Dermis microvascular lymphatic vessel endothelial cell (primary cell): ENCODE measurements at regions not wholly inside any gene's neighbourhood (a gene's known extent, or its start where the extent isn't known, plus 50 kb on each side); places are given as distances from the start of the nearest gene placed in this dataset.
A peak's percentile ranks its signal among the peaks of the same experiment; 100 is the strongest.
"Not testable (repeated sequence)": the region's sequence is repeated elsewhere in the genome, so short reads cannot be mapped to it uniquely, and the experiment has no call there.

ENCODE experiments used
- DNase-seq, 2 donors: peaks; one replicate each; pipeline versions ENCODE4 v3.0.0 to v3.0.0-alpha.2; 2010; ENCODE audit warnings: low read depth in 2 of 2

- no peak for DNase-seq
These were observed 1783.4 kb upstream of the AGA start for GRCh38 chr4:179225594-179225993.

GRCh38 chr4:179248821-179249220 is 1806.6 kb upstream of the AGA start:
- no peak for DNase-seq

GRCh38 chr4:179268791-179269190 is 1826.6 kb upstream of the AGA start:
- DNase-seq = no peak

GRCh38 chr4:179272282-179272681 is 1830.0 kb upstream of the AGA start:
- no peak for DNase-seq

- no peak for DNase-seq
These were observed 1836.4 kb upstream of the AGA start for GRCh38 chr4:179278647-179279046.

GRCh38 chr4:179285696-179286095 is 1843.5 kb upstream of the AGA start:
- no peak for DNase-seq

GRCh38 chr4:179291657-179292056 is 1849.4 kb upstream of the AGA start:
- no peak for DNase-seq

- DNase-seq = no peak
These were observed 1850.2 kb upstream of the AGA start for GRCh38 chr4:179292468-179292867.

GRCh38 chr4:179307297-179308136 is 1865.3 kb upstream of the AGA start:
- DNase-seq = peak in 1 of 2 donors; percentile 29

- no peak for DNase-seq
These were observed 1871.6 kb upstream of the AGA start for GRCh38 chr4:179313823-179314222.

- no peak for DNase-seq
These were observed 1882.9 kb upstream of the AGA start for GRCh38 chr4:179325181-179325580.

- no peak for DNase-seq
These were observed 1886.4 kb upstream of the AGA start for GRCh38 chr4:179328627-179329026.

- no peak for DNase-seq
These were observed 1889.1 kb upstream of the AGA start for GRCh38 chr4:179331362-179331761.

- no peak for DNase-seq
These were observed 1902.6 kb upstream of the AGA start for GRCh38 chr4:179344861-179345260.

GRCh38 chr4:179352221-179352620 is 1910.0 kb upstream of the AGA start:
- DNase-seq = no peak

GRCh38 chr4:179353786-179354185 is 1911.5 kb upstream of the AGA start:
- DNase-seq = no peak

GRCh38 chr4:179361978-179362486 is 1919.8 kb upstream of the AGA start:
- no peak for DNase-seq

- DNase-seq = not testable (repeated sequence)
These were observed 1923.7 kb upstream of the AGA start for GRCh38 chr4:179365932-179366331.

GRCh38 chr4:179372242-179372641 is 1930.0 kb upstream of the AGA start:
- DNase-seq = no peak

- DNase-seq = no peak
These were observed 1930.5 kb upstream of the AGA start for GRCh38 chr4:179372746-179373145.

- not testable (repeated sequence) for DNase-seq
These were observed 1936.6 kb upstream of the AGA start for GRCh38 chr4:179378847-179379246.

- DNase-seq = no peak
These were observed 1950.5 kb upstream of the AGA start for GRCh38 chr4:179392787-179393186.

GRCh38 chr4:179398414-179398813 is 1956.2 kb upstream of the AGA start:
- no peak for DNase-seq
